H1 (cell line): ENCODE measurements at regions not wholly inside any gene's neighbourhood (a gene's known extent, or its start where the extent isn't known, plus 50 kb on each side); places are given as distances from the start of the nearest gene placed in this dataset.
A peak's percentile ranks its signal among the peaks of the same experiment; 100 is the strongest.

Experiments
- CTCF ChIA-PET: fragments of 300-600 bp; sonication (Branson Sonifier 250); formaldehyde crosslinking; loops from one replicate; lab custom pipeline; 2021; ENCODE audit not compliant: partially characterized antibody; lab: Charles Lee
- POLR2A ChIA-PET: fragments of 300-600 bp; sonication (Branson Sonifier 250); formaldehyde crosslinking; loops from one replicate; lab custom pipeline; 2021; ENCODE audit warnings: inconsistent platforms; ENCODE audit not compliant: partially characterized antibody; lab: Charles Lee
- DNase-seq, 2 experiments: peaks; one replicate each; pipeline versions ENCODE4 v3.0.0 to v3.0.0-alpha.2; 2010 to 2022; ENCODE audit warnings: low spot score in 2 of 2, low read depth in 1 of 2, mixed read lengths in 1 of 2
- FAIRE-seq: peaks from 2 replicates; lab custom pipeline; 2011; peaks lifted over from hg19 to GRCh38; lab: Jason Lieb, UNC
- H2AFZ ChIP-seq: 2 replicates; pipeline ENCODE4 v1.8.1; 2012; ENCODE audit warnings: low read length, inconsistent platforms
- H2AK5ac ChIP-seq: 2 replicates; pipeline ENCODE4 v1.6.1; 2013; ENCODE audit warnings: low read depth, low read length
- H2BK120ac ChIP-seq: replicated peaks from 2 replicates; pipeline ENCODE3; 2013; ENCODE audit warnings: low read depth, low read length, inconsistent platforms
- H2BK12ac ChIP-seq: 2 replicates; pipeline ENCODE4 v1.6.1; 2013; ENCODE audit warnings: low read depth, low read length
- H2BK15ac ChIP-seq: 2 replicates; pipeline ENCODE4 v1.6.1; 2013; ENCODE audit warnings: low read length
- H2BK20ac ChIP-seq: 2 replicates; pipeline ENCODE4 v1.6.1; 2013; ENCODE audit warnings: low read length
- H2BK5ac ChIP-seq: 2 replicates; pipeline ENCODE4 v1.6.1; 2013; ENCODE audit warnings: low read depth, low read length
- H3K14ac ChIP-seq: 2 replicates; pipeline ENCODE4 v1.6.1; 2013; ENCODE audit warnings: inconsistent platforms; ENCODE audit not compliant: insufficient read length
- H3K18ac ChIP-seq: 2 replicates; pipeline ENCODE4 v1.6.1; 2013; ENCODE audit warnings: low read length; ENCODE audit errors: extremely low read depth
- H3K23ac ChIP-seq: 2 replicates; pipeline ENCODE4 v1.6.1; 2013; ENCODE audit warnings: inconsistent platforms; ENCODE audit not compliant: insufficient read length
- H3K23me2 ChIP-seq: 2 replicates; pipeline ENCODE4 v1.6.1; 2013; ENCODE audit warnings: low read depth, low read length
- H3K27ac ChIP-seq: 2 replicates; pipeline ENCODE4 v1.6.1; 2011; ENCODE audit warnings: low read depth, low read length, inconsistent platforms
- H3K27me3 ChIP-seq, 4 experiments: replicated peaks in 1 of 4; 1 replicate in 1 of 4; 2 replicates in 3 of 4; pipeline versions ENCODE4 v1.6.1 to v1.8.1; 2011 to 2013; ENCODE audit warnings: low read length in 3 of 4, mild to moderate bottlenecking in 3 of 4, inconsistent platforms in 2 of 4, mixed read lengths in 2 of 4, moderate library complexity in 1 of 4; ENCODE audit not compliant: control insufficient read depth in 3 of 4, insufficient read depth in 3 of 4; ENCODE audit errors: extremely low read depth in 1 of 4
- H3K36me3 ChIP-seq, 4 experiments: 2 replicates each; pipeline versions ENCODE4 v1.6.1 to v1.8.1; 2011 to 2013; ENCODE audit warnings: mild to moderate bottlenecking in 4 of 4, low read length in 3 of 4, moderate library complexity in 2 of 4, control low read depth in 1 of 4, inconsistent platforms in 1 of 4; ENCODE audit not compliant: insufficient read depth in 4 of 4, control insufficient read depth in 2 of 4
- H3K4ac ChIP-seq: replicated peaks from 2 replicates; pipeline ENCODE3; 2013; ENCODE audit warnings: low read length, low read depth, mixed read lengths, inconsistent platforms; ENCODE audit not compliant: insufficient read length
- H3K4me1 ChIP-seq, 4 experiments: replicated peaks in 1 of 4; 1 replicate in 1 of 4; 2 replicates in 3 of 4; pipeline versions ENCODE4 v1.6.1 to v1.8.1; 2011 to 2013; ENCODE audit warnings: low read length in 3 of 4, inconsistent platforms in 2 of 4, mixed read lengths in 1 of 4; ENCODE audit not compliant: insufficient read depth in 4 of 4, control insufficient read depth in 3 of 4
- H3K4me2 ChIP-seq, 2 experiments: 2 replicates each; pipeline versions ENCODE4 v1.6.1 to v1.8.1; 2011 to 2013; ENCODE audit warnings: low read depth in 2 of 2, low read length in 2 of 2, control low read depth in 1 of 2, inconsistent platforms in 1 of 2, mild to moderate bottlenecking in 1 of 2; ENCODE audit not compliant: insufficient read depth in 1 of 2
- H3K4me3 ChIP-seq, 4 experiments: fragments of 200-600, 300-600 bp in 1 of 4; sonication (generic), shearing (Covaris generic), sonication (Bioruptor Twin) in 1 of 4; 2 replicates each; pipeline versions ENCODE4 v1.5.1 to v1.8.1; 2011 to 2016; ENCODE audit warnings: low read length in 4 of 4, low read depth in 3 of 4, control low read depth in 2 of 4, inconsistent platforms in 2 of 4, mild to moderate bottlenecking in 2 of 4, mixed read lengths in 1 of 4, moderate library complexity in 1 of 4; ENCODE audit not compliant: insufficient read depth in 2 of 4; ENCODE audit errors: extremely low read depth in 1 of 4
- H3K56ac ChIP-seq: replicated peaks from 2 replicates; pipeline ENCODE3; 2013; ENCODE audit warnings: low read depth, mild to moderate bottlenecking, mixed read lengths, low read length, inconsistent platforms; ENCODE audit not compliant: insufficient read length
- H3K79me1 ChIP-seq: 2 replicates; pipeline ENCODE4 v1.6.1; 2013; ENCODE audit warnings: low read depth, low read length, control low read depth
- H3K79me2 ChIP-seq, 2 experiments: 2 replicates each; pipeline versions ENCODE4 v1.6.1 to v1.8.1; 2012 to 2013; ENCODE audit warnings: low read length in 2 of 2, mild to moderate bottlenecking in 2 of 2, inconsistent platforms in 1 of 2; ENCODE audit not compliant: insufficient read depth in 2 of 2, control insufficient read depth in 1 of 2
- H3K9ac ChIP-seq, 4 experiments: replicated peaks in 1 of 4; 1 replicate in 1 of 4; 2 replicates in 3 of 4; pipeline versions ENCODE4 v1.6.1 to v1.8.1; 2011 to 2013; ENCODE audit warnings: low read depth in 3 of 4, low read length in 3 of 4, control low read depth in 2 of 4, mild to moderate bottlenecking in 2 of 4, moderate library complexity in 2 of 4, inconsistent platforms in 1 of 4; ENCODE audit errors: extremely low read depth in 1 of 4
- H3K9me3 ChIP-seq, 2 experiments: 2 replicates each; pipeline versions ENCODE4 v1.6.1 to v1.8.1; 2012 to 2013; ENCODE audit warnings: mild to moderate bottlenecking in 2 of 2, moderate library complexity in 2 of 2, control low read depth in 1 of 2, inconsistent platforms in 1 of 2, low read depth in 1 of 2, low read length in 1 of 2, mixed read lengths in 1 of 2; ENCODE audit not compliant: insufficient read depth in 2 of 2
- H4K20me1 ChIP-seq, 2 experiments: replicated peaks in 1 of 2; 2 replicates each; pipeline versions ENCODE3 to v1.8.1; 2011 to 2013; ENCODE audit warnings: inconsistent platforms in 2 of 2, low read length in 2 of 2, mild to moderate bottlenecking in 1 of 2; ENCODE audit not compliant: insufficient read depth in 2 of 2, control insufficient read depth in 1 of 2
- H4K5ac ChIP-seq: 2 replicates; pipeline ENCODE4 v1.6.1; 2013; ENCODE audit warnings: low read length, low read depth, mixed read lengths, inconsistent platforms; ENCODE audit not compliant: insufficient read length
- H4K8ac ChIP-seq: 2 replicates; pipeline ENCODE4 v1.8.0; 2013; ENCODE audit warnings: mild to moderate bottlenecking, moderate library complexity, low read length, inconsistent platforms; ENCODE audit not compliant: insufficient read depth; ENCODE audit errors: extremely low read depth
- H4K91ac ChIP-seq: replicated peaks from 2 replicates; pipeline ENCODE3; 2013; ENCODE audit warnings: low read length, mixed read lengths, inconsistent platforms; ENCODE audit not compliant: insufficient read length
- BRCA1 ChIP-seq: IDR thresholded peaks from 2 replicates; pipeline ENCODE4 v1.6.1; 2012; ENCODE audit warnings: low read depth, low read length, improper control_type of control experiment
- CBX5 ChIP-seq: fragments of 300-800, 300-1000 bp; sonication (generic); IDR thresholded peaks from 2 replicates; pipeline ENCODE4 v1.7.1; 2016; ENCODE audit warnings: antibody characterized with exemption, low read length, low read depth
- CHD2 ChIP-seq: IDR thresholded peaks from 2 replicates; pipeline ENCODE4 v1.6.1; 2012; ENCODE audit warnings: low read length, improper control_type of control experiment
- CREB1 ChIP-seq: IDR thresholded peaks from 2 replicates; pipeline ENCODE4 v1.6.1; 2012; ENCODE audit warnings: inconsistent platforms
- EZH2 ChIP-seq: fragments of 200-600 bp; sonication (generic); IDR thresholded peaks from 2 replicates; pipeline ENCODE4 v1.7.1; 2012; ENCODE audit warnings: low read depth, mild to moderate bottlenecking, moderate library complexity, low read length, inconsistent platforms; ENCODE audit not compliant: severe bottlenecking
- GABPA ChIP-seq: IDR thresholded peaks from 2 replicates; pipeline ENCODE4 v1.6.1; 2011; ENCODE audit warnings: mild to moderate bottlenecking, low read length, moderate library complexity, borderline replicate concordance; ENCODE audit not compliant: insufficient read depth
- GTF2F1 ChIP-seq: IDR thresholded peaks from 2 replicates; pipeline ENCODE4 v1.6.1; 2012; ENCODE audit warnings: low read depth, low read length, improper control_type of control experiment, borderline replicate concordance
- HDAC2 ChIP-seq, 2 experiments: fragments of 300-600 bp in 1 of 2; sonication (generic) in 1 of 2; IDR thresholded peaks; 2 replicates each; pipeline ENCODE4 v1.6.1; 2011 to 2012; ENCODE audit warnings: low read depth in 2 of 2, low read length in 2 of 2, mild to moderate bottlenecking in 2 of 2, moderate library complexity in 2 of 2, borderline replicate concordance in 1 of 2, inconsistent platforms in 1 of 2
- JUN ChIP-seq: IDR thresholded peaks from 2 replicates; pipeline ENCODE4 v1.6.1; 2011; ENCODE audit warnings: low read depth, mild to moderate bottlenecking, improper control_type of control experiment, low read length
- POLR2AphosphoS5 ChIP-seq: IDR thresholded peaks from 2 replicates; pipeline ENCODE4 v1.6.1; 2011; ENCODE audit warnings: low read depth, low read length
- SAP30 ChIP-seq: fragments of 300-600 bp; sonication (generic); IDR thresholded peaks from 2 replicates; pipeline ENCODE4 v1.7.1; 2012; ENCODE audit warnings: low read length, moderate library complexity, mild to moderate bottlenecking, inconsistent platforms; ENCODE audit not compliant: insufficient read depth, insufficient replicate concordance
- SP4 ChIP-seq: IDR thresholded peaks from 2 replicates; pipeline ENCODE4 v1.6.1; 2012; ENCODE audit warnings: low read length, inconsistent platforms
- WGBS, 2 experiments: shearing (Covaris generic) in 1 of 2; methylation state at CpG; one replicate each; pipeline versions ENCODE4 v1.1.6 to v1.1.7; 2013 to 2015; ENCODE audit warnings: low lambda C conversion rate in 2 of 2, mixed read lengths in 2 of 2, inconsistent platforms in 1 of 2, low coverage in 1 of 2, missing lambda C conversion rate in 1 of 2; ENCODE audit not compliant: insufficient replicate concordance in 2 of 2, insufficient coverage in 1 of 2, insufficient read length in 1 of 2; ENCODE audit errors: extremely low coverage in 1 of 2, missing lambda C conversion rate in 1 of 2; 5-methylcytosine and 5-hydroxymethylcytosine counted together

DNA sequence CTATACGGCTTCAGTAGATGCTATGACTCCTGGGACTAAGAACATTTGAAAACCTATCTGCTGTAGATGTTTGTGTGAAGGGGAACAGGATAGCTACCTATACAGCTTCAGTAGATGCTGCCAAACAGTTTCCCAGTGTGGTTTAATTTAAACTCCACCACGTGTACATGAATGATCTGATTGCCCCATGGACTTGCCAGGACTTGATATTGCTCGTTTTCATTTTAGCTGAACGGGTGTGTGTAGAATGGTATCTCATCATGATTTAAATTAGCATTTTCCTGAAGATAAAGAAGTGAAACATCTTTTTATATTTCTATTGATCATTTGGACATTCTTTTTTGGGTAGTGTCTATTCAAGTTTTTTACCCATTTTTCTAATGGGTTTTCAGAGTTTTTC, 77.8 kb upstream of the PIP4K2A start:
- peak overlapping the region; percentile 70; the same call in 1 of the 2 replicates for H2AFZ ChIP-seq
- ChIA-PET POLR2A (no interaction called here), CTCF (interaction anchor here (1.2 kb wide), 1 partner anchor 207 kb away, joined by 3 read pairs; no protein-coding TSS in a partner anchor)
- DNase-seq: no peak
- H4K5ac ChIP-seq: no peak overlapping the region
- no peak overlapping the region for H2BK20ac ChIP-seq
- H3K4me2 ChIP-seq: no peak overlapping the region
- H3K4me3 ChIP-seq: no peak overlapping the region
- no peak overlapping the region for H3K4ac ChIP-seq
- no peak overlapping the region for H3K23ac ChIP-seq
- no peak overlapping the region for H3K14ac ChIP-seq
- H3K9ac ChIP-seq: no peak overlapping the region
- H2BK12ac ChIP-seq: no peak overlapping the region
- H3K18ac ChIP-seq: no peak overlapping the region
- no peaks in the 10 kb centered on the region for H3K79me1 ChIP-seq
- H3K36me3 ChIP-seq: no peaks in the 10 kb centered on the region
- no peak for TF ChIP-seq CREB1
- TF ChIP-seq BRCA1: no peak
- no peak for TF ChIP-seq CHD2
- TF ChIP-seq JUN: no peak
- no peak for TF ChIP-seq GTF2F1
- no peak for TF ChIP-seq SAP30
- no peak for TF ChIP-seq GABPA
- no peak for TF ChIP-seq CBX5
- no peak for TF ChIP-seq SP4
- TF ChIP-seq EZH2: no peak
- no peak for TF ChIP-seq POLR2AphosphoS5
- TF ChIP-seq HDAC2 (IDR thresholded peaks at IDR 0.05; ENCODE audit: borderline replicate concordance in 1 of 2, low read depth in 2 of 2, low read length in 2 of 2): no peak
- no peaks in the 10 kb centered on the region for H3K27me3 ChIP-seq
- H4K91ac ChIP-seq: no peak overlapping the region
- H2BK5ac ChIP-seq: no peak overlapping the region
- no peak overlapping the region for H2AK5ac ChIP-seq
- H3K23me2 ChIP-seq: no peaks in the 10 kb centered on the region
- no peaks in the 10 kb centered on the region for H3K9me3 ChIP-seq
- no peak for FAIRE-seq
- H2BK15ac ChIP-seq: no peak overlapping the region
- H3K79me2 ChIP-seq: no peaks in the 10 kb centered on the region
- H4K8ac ChIP-seq: no peak overlapping the region
- WGBS, 2 experiments: 89% methylated on average over 4 of the region's 4 CpGs; no CpG with 5 or more reads in 1 of the 2 experiments
- H3K56ac ChIP-seq: no peak overlapping the region
- no peaks in the 10 kb centered on the region for H3K4me1 ChIP-seq
- H3K27ac ChIP-seq: no peak overlapping the region
- H2BK120ac ChIP-seq: no peak overlapping the region
- no peaks in the 10 kb centered on the region for H4K20me1 ChIP-seq
